SU-DHL-6 (cell line): ENCODE measurements at regions not wholly inside any gene's neighbourhood (a gene's known extent, or its start where the extent isn't known, plus 50 kb on each side); places are given as distances from the start of the nearest gene placed in this dataset.

Source experiments
- CTCF ChIP-seq: fragments of 200-600 bp; sonication (generic); IDR thresholded peaks from one replicate; pipeline ENCODE4 v1.5.1; 2017; ENCODE audit warnings: antibody characterized with exemption, mild to moderate bottlenecking, low read length, moderate library complexity; ENCODE audit not compliant: insufficient read depth, poor library complexity, severe bottlenecking
- EZH2phosphoT487 ChIP-seq: fragments of 200-600 bp; sonication (generic), shearing (Covaris generic); conservative IDR thresholded peaks from 2 replicates; pipeline ENCODE4 v1.6.1; 2018; ENCODE audit warnings: mild to moderate bottlenecking, antibody characterized with exemption, low read length, moderate library complexity, mixed read lengths

- TF ChIP-seq CTCF (no peak), EZH2phosphoT487 (no peak)
These were observed 66.8 kb upstream of the E2F8 start for GRCh38 chr11:19307498-19307897.
